Uterus (tissue), 2 donors: ENCODE measurements at regions not wholly inside any gene's neighbourhood (a gene's known extent, or its start where the extent isn't known, plus 50 kb on each side); places are given as distances from the start of the nearest gene placed in this dataset.

Experiments
- POLR2A ChIP-seq, 2 donors: fragments of 450-650 bp; IDR thresholded peaks; one replicate each; pipeline ENCODE4 v1.6.1; 2016; ENCODE audit warnings: antibody characterized with exemption in 2 of 2, mild to moderate bottlenecking in 1 of 2, moderate library complexity in 1 of 2
- TF ChIP-seq, protein P1 (sequence below), 4 experiments: fragments of 200-600 bp in 2 of 4; fragments of 450-650 bp in 2 of 4; sonication (generic) in 2 of 4; IDR thresholded peaks; one replicate each; pipeline ENCODE4 v1.5.1; 2016 to 2019; ENCODE audit warnings: antibody characterized with exemption in 4 of 4, mild to moderate bottlenecking in 2 of 4, moderate library complexity in 1 of 4

DNA sequence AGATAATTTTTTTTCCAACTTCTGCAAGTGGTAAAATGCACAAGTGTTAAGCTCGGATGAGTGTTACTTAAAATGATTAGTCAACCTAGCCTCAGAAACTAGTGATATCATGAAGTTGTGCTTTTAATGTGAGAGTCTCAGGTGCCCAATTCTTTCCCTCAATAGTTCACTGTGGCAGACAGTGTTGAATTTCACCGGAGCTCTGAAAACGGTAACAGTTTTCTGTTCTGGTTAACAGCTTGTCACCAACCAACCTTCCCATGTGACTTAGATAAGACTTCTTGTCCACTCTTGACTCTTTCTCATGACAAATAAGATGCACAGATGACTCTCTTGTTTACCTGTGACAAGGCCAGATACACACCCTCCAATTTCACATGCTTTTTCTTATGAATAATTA lies 125.5 kb downstream of the OSTF1 start:
- TF ChIP-seq POLR2A (IDR thresholded peaks at IDR 0.05): no peak
- TF ChIP-seq, protein P1, sequence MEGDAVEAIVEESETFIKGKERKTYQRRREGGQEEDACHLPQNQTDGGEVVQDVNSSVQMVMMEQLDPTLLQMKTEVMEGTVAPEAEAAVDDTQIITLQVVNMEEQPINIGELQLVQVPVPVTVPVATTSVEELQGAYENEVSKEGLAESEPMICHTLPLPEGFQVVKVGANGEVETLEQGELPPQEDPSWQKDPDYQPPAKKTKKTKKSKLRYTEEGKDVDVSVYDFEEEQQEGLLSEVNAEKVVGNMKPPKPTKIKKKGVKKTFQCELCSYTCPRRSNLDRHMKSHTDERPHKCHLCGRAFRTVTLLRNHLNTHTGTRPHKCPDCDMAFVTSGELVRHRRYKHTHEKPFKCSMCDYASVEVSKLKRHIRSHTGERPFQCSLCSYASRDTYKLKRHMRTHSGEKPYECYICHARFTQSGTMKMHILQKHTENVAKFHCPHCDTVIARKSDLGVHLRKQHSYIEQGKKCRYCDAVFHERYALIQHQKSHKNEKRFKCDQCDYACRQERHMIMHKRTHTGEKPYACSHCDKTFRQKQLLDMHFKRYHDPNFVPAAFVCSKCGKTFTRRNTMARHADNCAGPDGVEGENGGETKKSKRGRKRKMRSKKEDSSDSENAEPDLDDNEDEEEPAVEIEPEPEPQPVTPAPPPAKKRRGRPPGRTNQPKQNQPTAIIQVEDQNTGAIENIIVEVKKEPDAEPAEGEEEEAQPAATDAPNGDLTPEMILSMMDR (IDR thresholded peaks at IDR 0.05): no peak
